SK-N-SH (cell line): ENCODE measurements at regions not wholly inside any gene's neighbourhood (a gene's known extent, or its start where the extent isn't known, plus 50 kb on each side); places are given as distances from the start of the nearest gene placed in this dataset.

Source experiments
- CTCF ChIA-PET: fragments of 300-600, 350-600 bp; formaldehyde crosslinking; extraction: SDS; loops from one replicate; lab custom pipeline; 2021; lab: Yijun Ruan, JAX
- POLR2A ChIA-PET: fragments of 350-600 bp; sonication (Branson Sonifier 250); formaldehyde crosslinking; extraction: SDS; loops from one replicate; lab custom pipeline; 2020; ENCODE audit warnings: antibody characterized with exemption, inconsistent platforms; lab: Yijun Ruan, JAX
- DNase-seq: peaks from one replicate; pipeline ENCODE4 v3.0.0; 2012
- H2AFZ ChIP-seq: fragments of 200-600 bp; sonication (generic); 2 replicates; pipeline ENCODE4 v1.8.1; 2016; ENCODE audit warnings: antibody characterized with exemption, mild to moderate bottlenecking, low read depth
- H3F3A ChIP-seq: fragments of 200-600 bp; sonication (generic); replicated peaks from 2 replicates; pipeline ENCODE3; 2016; ENCODE audit warnings: antibody characterized with exemption, mild to moderate bottlenecking; ENCODE audit not compliant: insufficient read depth
- H3K27ac ChIP-seq, 2 experiments: fragments of 200-500 bp in 1 of 2; fragments of 200-600 bp in 1 of 2; sonication (Bioruptor generic) in 1 of 2; sonication (generic), shearing (Covaris generic) in 1 of 2; 2 replicates each; pipeline versions ENCODE4 v1.5.1 to v1.6.1; 2014 to 2016; ENCODE audit warnings: low read depth in 2 of 2, inconsistent platforms in 1 of 2, low read length in 1 of 2, mild to moderate bottlenecking in 1 of 2, mixed read lengths in 1 of 2
- H3K27me3 ChIP-seq: fragments of 200-600 bp; sonication (generic), shearing (Covaris generic); 2 replicates; pipeline ENCODE4 v1.6.1; 2016; ENCODE audit warnings: mixed run types; ENCODE audit not compliant: insufficient read depth
- H3K36me3 ChIP-seq, 2 experiments: fragments of 200-500 bp in 1 of 2; fragments of 200-600 bp in 1 of 2; sonication (Bioruptor generic) in 1 of 2; sonication (generic) in 1 of 2; replicated peaks in 1 of 2; 2 replicates each; pipeline versions ENCODE3 to v1.5.1; 2014 to 2016; ENCODE audit warnings: low read length in 1 of 2, mild to moderate bottlenecking in 1 of 2; ENCODE audit not compliant: insufficient read depth in 2 of 2, control insufficient read depth in 1 of 2
- H3K4me1 ChIP-seq, 2 experiments: fragments of 200-500 bp in 1 of 2; fragments of 200-600 bp in 1 of 2; sonication (Bioruptor generic) in 1 of 2; sonication (generic), shearing (Covaris generic) in 1 of 2; 2 replicates each; pipeline versions ENCODE4 v1.5.1 to v1.6.1; 2014 to 2016; ENCODE audit warnings: low read depth in 1 of 2, low read length in 1 of 2, mixed run types in 1 of 2; ENCODE audit not compliant: insufficient read depth in 2 of 2, control insufficient read depth in 1 of 2
- H3K4me2 ChIP-seq: fragments of 200-600 bp; sonication (generic), shearing (Covaris generic); 2 replicates; pipeline ENCODE4 v1.6.1; 2017; ENCODE audit warnings: mixed run types
- H3K4me3 ChIP-seq, 2 experiments: fragments of 200-500 bp in 1 of 2; fragments of 200-600 bp in 1 of 2; sonication (Bioruptor generic) in 1 of 2; sonication (generic), shearing (Covaris generic) in 1 of 2; 2 replicates each; pipeline versions ENCODE4 v1.5.1 to v1.8.1; 2014 to 2016; ENCODE audit warnings: low read depth in 2 of 2, inconsistent platforms in 1 of 2, low read length in 1 of 2, mild to moderate bottlenecking in 1 of 2, mixed read lengths in 1 of 2, moderate library complexity in 1 of 2
- H3K79me2 ChIP-seq: fragments of 200-600 bp; sonication (generic); 2 replicates; pipeline ENCODE4 v1.8.1; 2017; ENCODE audit warnings: mild to moderate bottlenecking; ENCODE audit not compliant: insufficient read depth
- H3K9ac ChIP-seq: fragments of 200-600 bp; sonication (generic); 2 replicates; pipeline ENCODE4 v1.6.1; 2017; ENCODE audit warnings: mixed run types
- H3K9me2 ChIP-seq: fragments of 200-600 bp; sonication (generic); 2 replicates; pipeline ENCODE4 v1.6.1; 2017; ENCODE audit warnings: mixed run types
- H3K9me3 ChIP-seq: fragments of 200-600 bp; sonication (generic); 2 replicates; pipeline ENCODE4 v1.6.1; 2017; ENCODE audit warnings: mixed run types, mild to moderate bottlenecking, moderate library complexity
- H4K20me1 ChIP-seq: fragments of 200-600 bp; sonication (generic); 2 replicates; pipeline ENCODE4 v1.6.1; 2017; ENCODE audit warnings: mild to moderate bottlenecking, mixed run types; ENCODE audit not compliant: insufficient read depth
- CHD2 ChIP-seq: fragments of 150-350 bp; IDR thresholded peaks from 2 replicates; pipeline ENCODE4 v1.6.1; 2018; ENCODE audit warnings: low read length; ENCODE audit not compliant: partially characterized antibody
- FOSL2 ChIP-seq: IDR thresholded peaks from 2 replicates; pipeline ENCODE4 v1.4.0; 2012; ENCODE audit warnings: low read depth, mild to moderate bottlenecking, moderate library complexity, borderline replicate concordance
- GATA2 ChIP-seq: sonication (generic); formaldehyde crosslinking; IDR thresholded peaks from 2 replicates; pipeline ENCODE4 v1.5.0; 2020; ENCODE audit warnings: mild to moderate bottlenecking, missing genetic modification reagents
- NFIC ChIP-seq: IDR thresholded peaks from 2 replicates; pipeline ENCODE4 v1.4.0; 2012; ENCODE audit warnings: borderline replicate concordance
- NRF1 ChIP-seq: IDR thresholded peaks from 2 replicates; pipeline ENCODE4 v1.6.1; 2012; ENCODE audit warnings: low read depth, mild to moderate bottlenecking, low read length
- SIN3A ChIP-seq: IDR thresholded peaks from 2 replicates; pipeline ENCODE4 v1.6.1; 2012; ENCODE audit warnings: low read depth, mild to moderate bottlenecking, low read length, moderate library complexity, borderline replicate concordance
- SMC3 ChIP-seq: IDR thresholded peaks from 2 replicates; pipeline ENCODE4 v1.6.1; 2012; ENCODE audit warnings: low read depth, low read length, improper control_type of control experiment
- TEAD4 ChIP-seq: IDR thresholded peaks from 2 replicates; pipeline ENCODE4 v1.4.0; 2012; ENCODE audit warnings: mild to moderate bottlenecking, borderline replicate concordance; ENCODE audit not compliant: insufficient read depth
- YY1 ChIP-seq: IDR thresholded peaks from 2 replicates; pipeline ENCODE4 v1.4.0; 2012; ENCODE audit warnings: low read depth, mild to moderate bottlenecking
- WGBS: methylation state at CpG from one replicate; pipeline ENCODE4 v1.1.6; 2017; ENCODE audit warnings: low lambda C conversion rate; 5-methylcytosine and 5-hydroxymethylcytosine counted together
- TF ChIP-seq, protein P1 (sequence below): fragments of 150-350 bp; IDR thresholded peaks from 2 replicates; pipeline ENCODE4 v1.6.1; 2016; ENCODE audit warnings: mild to moderate bottlenecking, low read depth, low read length
- TF ChIP-seq, protein P2 (sequence below): fragments of 150-350 bp; IDR thresholded peaks from 2 replicates; pipeline ENCODE4 v1.6.1; 2017; ENCODE audit warnings: antibody characterized with exemption, low read length, low read depth, borderline replicate concordance
- TF ChIP-seq, protein P3 (sequence below): IDR thresholded peaks from 2 replicates; pipeline ENCODE4; 2012
- TF ChIP-seq, protein P4 (sequence below): IDR thresholded peaks from 2 replicates; pipeline ENCODE4 v1.4.0; 2012; ENCODE audit warnings: low read depth

DNA sequence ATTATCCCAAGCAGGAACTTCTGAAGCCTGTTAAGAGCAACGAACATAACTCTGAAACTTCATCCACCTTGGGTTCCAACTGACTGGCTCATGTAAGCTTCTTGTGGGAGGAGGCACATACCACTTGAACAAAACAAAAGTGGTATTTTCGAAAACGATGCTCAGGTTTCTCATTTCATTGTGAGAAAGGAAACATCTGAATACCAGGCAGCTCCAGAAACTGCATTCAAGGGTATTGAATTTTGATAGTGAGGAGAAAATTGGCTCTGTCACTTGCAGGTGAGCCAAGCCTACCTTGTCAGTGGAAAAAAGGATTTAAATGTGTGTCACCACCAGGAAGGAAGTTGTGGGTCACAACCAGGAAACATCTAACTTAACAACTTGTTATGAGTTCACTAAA lies 218.1 kb upstream of the SATB1 start:
- 15% methylated on average over 3 of the region's 3 CpGs for WGBS

DNA sequence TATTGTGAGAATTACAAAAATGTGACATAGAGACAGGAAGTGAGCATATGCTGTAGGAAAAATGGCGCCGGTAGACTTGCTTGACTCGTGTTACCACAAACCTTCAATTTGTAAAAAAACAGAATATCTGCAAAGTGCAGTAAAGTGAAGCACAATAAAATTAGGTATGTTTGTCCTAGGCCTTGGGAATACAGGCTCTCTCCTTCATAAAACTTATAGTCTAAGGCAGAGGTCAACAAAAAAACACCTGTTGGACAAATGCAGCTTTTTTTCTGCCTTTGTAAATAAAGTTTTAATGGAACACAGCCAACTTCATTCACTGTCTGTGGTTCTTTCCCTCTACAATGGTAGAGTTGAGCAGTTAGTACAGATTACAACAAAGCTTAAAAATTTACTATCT lies 216.8 kb upstream of the SATB1 start:
- CTCF ChIA-PET, result interaction anchor here (1.1 kb wide), 1 partner anchor 254 kb away, joined by 3 read pairs; no protein-coding TSS in a partner anchor
- H3K79me2 ChIP-seq, result no peaks in the 10 kb centered on the region
- H3K4me1 ChIP-seq, result no peaks in the 10 kb centered on the region
- WGBS, result 61% methylated on average over 3 of the region's 3 CpGs
- TF ChIP-seq, protein P1, sequence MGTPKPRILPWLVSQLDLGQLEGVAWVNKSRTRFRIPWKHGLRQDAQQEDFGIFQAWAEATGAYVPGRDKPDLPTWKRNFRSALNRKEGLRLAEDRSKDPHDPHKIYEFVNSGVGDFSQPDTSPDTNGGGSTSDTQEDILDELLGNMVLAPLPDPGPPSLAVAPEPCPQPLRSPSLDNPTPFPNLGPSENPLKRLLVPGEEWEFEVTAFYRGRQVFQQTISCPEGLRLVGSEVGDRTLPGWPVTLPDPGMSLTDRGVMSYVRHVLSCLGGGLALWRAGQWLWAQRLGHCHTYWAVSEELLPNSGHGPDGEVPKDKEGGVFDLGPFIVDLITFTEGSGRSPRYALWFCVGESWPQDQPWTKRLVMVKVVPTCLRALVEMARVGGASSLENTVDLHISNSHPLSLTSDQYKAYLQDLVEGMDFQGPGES, result no peak
- TF ChIP-seq, protein P2, sequence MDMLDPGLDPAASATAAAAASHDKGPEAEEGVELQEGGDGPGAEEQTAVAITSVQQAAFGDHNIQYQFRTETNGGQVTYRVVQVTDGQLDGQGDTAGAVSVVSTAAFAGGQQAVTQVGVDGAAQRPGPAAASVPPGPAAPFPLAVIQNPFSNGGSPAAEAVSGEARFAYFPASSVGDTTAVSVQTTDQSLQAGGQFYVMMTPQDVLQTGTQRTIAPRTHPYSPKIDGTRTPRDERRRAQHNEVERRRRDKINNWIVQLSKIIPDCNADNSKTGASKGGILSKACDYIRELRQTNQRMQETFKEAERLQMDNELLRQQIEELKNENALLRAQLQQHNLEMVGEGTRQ, result no peak
- TF ChIP-seq NFIC (no peak), NRF1 (no peak), YY1 (no peak), TEAD4 (no peak), SMC3 (no peak), CHD2 (no peak), SIN3A (no peak)
- TF ChIP-seq, protein P3, sequence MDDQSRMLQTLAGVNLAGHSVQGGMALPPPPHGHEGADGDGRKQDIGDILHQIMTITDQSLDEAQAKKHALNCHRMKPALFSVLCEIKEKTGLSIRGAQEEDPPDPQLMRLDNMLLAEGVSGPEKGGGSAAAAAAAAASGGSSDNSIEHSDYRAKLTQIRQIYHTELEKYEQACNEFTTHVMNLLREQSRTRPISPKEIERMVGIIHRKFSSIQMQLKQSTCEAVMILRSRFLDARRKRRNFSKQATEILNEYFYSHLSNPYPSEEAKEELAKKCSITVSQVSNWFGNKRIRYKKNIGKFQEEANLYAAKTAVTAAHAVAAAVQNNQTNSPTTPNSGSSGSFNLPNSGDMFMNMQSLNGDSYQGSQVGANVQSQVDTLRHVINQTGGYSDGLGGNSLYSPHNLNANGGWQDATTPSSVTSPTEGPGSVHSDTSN, result no peak
- TF ChIP-seq, protein P4, sequence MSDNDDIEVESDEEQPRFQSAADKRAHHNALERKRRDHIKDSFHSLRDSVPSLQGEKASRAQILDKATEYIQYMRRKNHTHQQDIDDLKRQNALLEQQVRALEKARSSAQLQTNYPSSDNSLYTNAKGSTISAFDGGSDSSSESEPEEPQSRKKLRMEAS, result no peak
- H3K36me3 ChIP-seq, result no peaks in the 10 kb centered on the region
- no peaks in the 10 kb centered on the region for H3K27me3 ChIP-seq
- H3K27ac ChIP-seq, result no peak overlapping the region
- no peak overlapping the region for H2AFZ ChIP-seq
- POLR2A ChIA-PET, result no interaction called here
- H3F3A ChIP-seq, result no peaks in the 10 kb centered on the region
- no peaks in the 10 kb centered on the region for H3K9me3 ChIP-seq
- H3K9ac ChIP-seq, result no peak overlapping the region
- no peak for DNase-seq
- no peak overlapping the region for H3K4me3 ChIP-seq
- H3K4me2 ChIP-seq, result no peak overlapping the region
- no peaks in the 10 kb centered on the region for H4K20me1 ChIP-seq
- H3K9me2 ChIP-seq, result no peaks in the 10 kb centered on the region

More for the DNA sequence above, 218.1 kb upstream of the SATB1 start:
- H3K27me3 ChIP-seq, result no peaks in the 10 kb centered on the region
- H3K9me2 ChIP-seq, result no peaks in the 10 kb centered on the region
- no peak overlapping the region for H3K4me3 ChIP-seq
- no peak overlapping the region for H3K27ac ChIP-seq
- ChIA-PET POLR2A (no interaction called here), CTCF (interaction anchor here (0.7 kb wide), 1 partner anchor 398 kb away, joined by 3 read pairs; no protein-coding TSS in a partner anchor)
- H4K20me1 ChIP-seq, result no peaks in the 10 kb centered on the region
- no peaks in the 10 kb centered on the region for H3K4me1 ChIP-seq
- no peak overlapping the region for H3K9ac ChIP-seq
- no peaks in the 10 kb centered on the region for H3K79me2 ChIP-seq
- no peaks in the 10 kb centered on the region for H3F3A ChIP-seq
- no peak overlapping the region for H2AFZ ChIP-seq
- H3K4me2 ChIP-seq, result no peak overlapping the region
- H3K9me3 ChIP-seq, result no peaks in the 10 kb centered on the region
- H3K36me3 ChIP-seq, result no peaks in the 10 kb centered on the region
- DNase-seq, result no peak
- TF ChIP-seq GATA2 (no peak), FOSL2 (no peak)
